MM.1S (cell line): ENCODE measurements at regions not wholly inside any gene's neighbourhood (a gene's known extent, or its start where the extent isn't known, plus 50 kb on each side); places are given as distances from the start of the nearest gene placed in this dataset.
"Not testable (repeated sequence)": the region's sequence is repeated elsewhere in the genome, so short reads cannot be mapped to it uniquely, and the experiment has no call there.

ENCODE experiments used
- DNase-seq: peaks from one replicate; pipeline ENCODE4 v3.0.0-alpha.2; 2015
- H2AFZ ChIP-seq: fragments of 300-600 bp; sonication (generic); 2 replicates; pipeline ENCODE4 v1.6.0; 2016; ENCODE audit warnings: antibody characterized with exemption, low read length
- H3F3A ChIP-seq: fragments of 300-600 bp; sonication (generic); 2 replicates; pipeline ENCODE4 v1.6.1; 2016; ENCODE audit warnings: mild to moderate bottlenecking, antibody characterized with exemption, low read length, moderate library complexity, mixed read lengths; ENCODE audit not compliant: insufficient read depth
- H3K27ac ChIP-seq: fragments of 300-600 bp; sonication (generic); 2 replicates; pipeline ENCODE4 v1.5.1; 2016; ENCODE audit warnings: mild to moderate bottlenecking, low read length
- H3K27me3 ChIP-seq: fragments of 300-600 bp; sonication (generic); replicated peaks from 2 replicates; pipeline ENCODE4 v1.6.0; 2016; ENCODE audit warnings: low read length; ENCODE audit not compliant: insufficient read depth
- H3K36me3 ChIP-seq: fragments of 300-600 bp; sonication (generic); replicated peaks from 2 replicates; pipeline ENCODE4 v1.6.1; 2016; ENCODE audit warnings: mild to moderate bottlenecking, low read length, mixed read lengths; ENCODE audit not compliant: insufficient read depth
- H3K4me1 ChIP-seq: fragments of 300-600 bp; sonication (generic); 2 replicates; pipeline ENCODE4 v1.6.1; 2016; ENCODE audit warnings: low read length, mixed read lengths
- H3K4me2 ChIP-seq: fragments of 300-600 bp; sonication (generic); 2 replicates; pipeline ENCODE4 v1.6.0; 2016; ENCODE audit warnings: low read depth, low read length
- H3K4me3 ChIP-seq: fragments of 300-600 bp; sonication (generic); 2 replicates; pipeline ENCODE4 v1.5.1; 2016; ENCODE audit warnings: low read length, mixed read lengths
- H3K79me2 ChIP-seq: fragments of 300-600 bp; sonication (generic); 2 replicates; pipeline ENCODE4 v1.6.1; 2016; ENCODE audit warnings: mixed run types, low read length, mixed read lengths
- H3K9ac ChIP-seq: fragments of 300-600 bp; sonication (generic); 2 replicates; pipeline ENCODE4 v1.6.1; 2016; ENCODE audit warnings: low read length, mixed read lengths
- H3K9me2 ChIP-seq: fragments of 300-600 bp; sonication (generic); replicated peaks from 2 replicates; pipeline ENCODE4 v1.6.1; 2016; ENCODE audit warnings: mild to moderate bottlenecking, low read length, mixed read lengths; ENCODE audit not compliant: insufficient read depth
- H3K9me3 ChIP-seq: fragments of 300-600 bp; sonication (generic); replicated peaks from 2 replicates; pipeline ENCODE4 v1.6.1; 2016; ENCODE audit warnings: mild to moderate bottlenecking, low read length, mixed read lengths; ENCODE audit not compliant: insufficient read depth
- H4K20me1 ChIP-seq: fragments of 300-600 bp; sonication (generic); 2 replicates; pipeline ENCODE4 v1.6.1; 2016; ENCODE audit warnings: mild to moderate bottlenecking, low read length, moderate library complexity, mixed read lengths; ENCODE audit not compliant: insufficient read depth
- CTCF ChIP-seq: fragments of 300-600 bp; sonication (generic); IDR thresholded peaks from 2 replicates; pipeline ENCODE4 v1.5.1; 2016; ENCODE audit warnings: antibody characterized with exemption, low read length, mixed read lengths
- EZH2 ChIP-seq: fragments of 300-600 bp; sonication (generic); optimal IDR thresholded peaks from 2 replicates; pipeline ENCODE3; 2017; ENCODE audit warnings: low read depth, mild to moderate bottlenecking, antibody characterized with exemption, low read length, mixed read lengths
- EZH2phosphoT487 ChIP-seq: fragments of 300-600 bp; sonication (generic); IDR thresholded peaks from 2 replicates; pipeline ENCODE4 v1.6.1; 2018; ENCODE audit warnings: antibody characterized with exemption, low read length

DNA sequence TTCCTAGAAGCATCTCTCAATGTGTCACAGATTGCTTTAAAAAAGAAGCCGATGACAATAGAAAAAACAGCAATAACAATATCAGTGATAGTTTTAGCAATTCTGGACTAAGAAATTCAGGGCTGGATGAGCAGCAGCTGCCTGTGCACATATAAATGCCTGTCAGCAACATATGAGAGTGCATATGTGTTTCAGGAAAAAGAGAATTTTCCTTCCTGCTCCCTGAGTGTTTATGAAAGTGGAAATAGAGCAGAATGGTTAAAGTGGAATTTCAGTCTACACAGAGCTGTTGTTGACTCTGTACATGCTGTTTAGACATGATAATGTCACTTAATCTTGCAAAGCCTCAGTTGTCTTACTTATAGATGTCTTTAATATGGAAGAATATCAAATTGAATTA, 164.4 kb upstream of the PCDH7 start:
- H3K9me2 ChIP-seq, result no peaks in the 10 kb centered on the region
- H3K4me2 ChIP-seq, result no peak overlapping the region
- H4K20me1 ChIP-seq, result no peaks in the 10 kb centered on the region
- TF ChIP-seq EZH2, result no peak
- TF ChIP-seq CTCF, result no peak
- no peak for TF ChIP-seq EZH2phosphoT487
- no peaks in the 10 kb centered on the region for H3K36me3 ChIP-seq
- H3K9me3 ChIP-seq, result no peaks in the 10 kb centered on the region
- no peak overlapping the region for H3K4me3 ChIP-seq
- H3F3A ChIP-seq, result no peaks in the 10 kb centered on the region
- no peaks in the 10 kb centered on the region for H3K27me3 ChIP-seq
- no peaks in the 10 kb centered on the region for H3K79me2 ChIP-seq
- no peak overlapping the region for H2AFZ ChIP-seq
- no peaks in the 10 kb centered on the region for H3K4me1 ChIP-seq
- no peak for DNase-seq
- no peak overlapping the region for H3K27ac ChIP-seq
- no peak overlapping the region for H3K9ac ChIP-seq

DNA sequence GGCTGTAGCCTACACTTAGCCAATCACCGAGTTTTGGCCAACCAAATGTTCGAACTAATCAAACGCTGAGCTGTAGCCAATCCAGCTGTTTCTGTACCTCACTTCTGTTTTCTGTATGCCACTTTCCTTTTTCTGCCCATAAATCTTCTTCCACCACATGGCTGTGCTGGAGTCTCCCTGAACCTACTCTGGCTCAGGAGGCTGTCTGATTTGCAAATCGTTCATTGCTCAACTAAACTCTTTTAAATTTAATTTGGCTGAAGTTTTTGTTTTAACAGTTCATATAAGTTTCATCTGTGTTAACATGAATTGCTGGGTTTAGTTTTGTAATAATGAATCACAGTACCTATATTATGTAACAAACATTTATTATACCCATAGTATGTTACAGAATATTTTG, 160.7 kb upstream of the PCDH7 start:
- no peaks in the 10 kb centered on the region for H4K20me1 ChIP-seq
- H3K9me3 ChIP-seq, result no peaks in the 10 kb centered on the region
- H3K9ac ChIP-seq, result no peak overlapping the region
- no peaks in the 10 kb centered on the region for H3K36me3 ChIP-seq
- no peak overlapping the region for H3K27ac ChIP-seq
- H3K79me2 ChIP-seq, result no peaks in the 10 kb centered on the region
- no peaks in the 10 kb centered on the region for H3K27me3 ChIP-seq
- H3K4me1 ChIP-seq, result no peaks in the 10 kb centered on the region
- H3F3A ChIP-seq, result no peaks in the 10 kb centered on the region
- DNase-seq, result no peak
- no peaks in the 10 kb centered on the region for H3K9me2 ChIP-seq
- H3K4me3 ChIP-seq, result no peak overlapping the region
- no peak overlapping the region for H3K4me2 ChIP-seq
- H2AFZ ChIP-seq, result no peak overlapping the region
- TF ChIP-seq CTCF, result no peak
- no peak for TF ChIP-seq EZH2
- no peak for TF ChIP-seq EZH2phosphoT487

- Histone ChIP-seq H3F3A (no peaks in the 10 kb centered on the region), H3K36me3 (no peaks in the 10 kb centered on the region), H3K4me1 (no peaks in the 10 kb centered on the region), H3K27me3 (no peaks in the 10 kb centered on the region), H3K9ac (no peak overlapping the region), H3K9me3 (no peaks in the 10 kb centered on the region), H2AFZ (no peak overlapping the region), H3K79me2 (no peaks in the 10 kb centered on the region), H3K4me3 (no peak overlapping the region), H3K9me2 (no peaks in the 10 kb centered on the region), H3K27ac (no peak overlapping the region), H4K20me1 (no peaks in the 10 kb centered on the region), H3K4me2 (no peak overlapping the region)
- no peak for DNase-seq
- TF ChIP-seq EZH2, result no peak
- TF ChIP-seq EZH2phosphoT487, result no peak
These were observed 133.3 kb upstream of the PCDH7 start for GRCh38 chr4:30586850-30587249.

DNA sequence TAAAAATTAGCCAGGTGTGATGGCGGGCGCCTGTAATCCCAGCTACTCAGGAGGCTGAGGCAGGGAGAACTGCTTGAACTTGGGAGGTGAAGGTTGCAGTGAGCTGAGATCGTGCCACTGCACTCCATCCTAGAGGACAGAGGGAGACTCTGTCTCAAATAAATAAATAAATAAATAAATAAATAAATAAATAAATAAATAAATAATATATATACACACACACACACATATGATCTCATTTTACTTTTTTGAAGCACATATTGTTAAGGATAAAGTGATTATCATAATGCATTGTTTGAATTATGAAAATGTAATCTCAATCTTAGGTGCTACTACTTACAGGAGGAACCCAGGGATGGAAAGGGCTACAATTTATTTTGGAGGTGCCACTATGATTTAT, 130.5 kb upstream of the PCDH7 start:
- H3F3A ChIP-seq, H3K9ac ChIP-seq, H3K9me2 ChIP-seq, H3K36me3 ChIP-seq, H3K79me2 ChIP-seq, DNase-seq, H3K27ac ChIP-seq, H2AFZ ChIP-seq, H3K27me3 ChIP-seq, H3K9me3 ChIP-seq, H3K4me1 ChIP-seq, H3K4me3 ChIP-seq, H4K20me1 ChIP-seq, H3K4me2 ChIP-seq: not testable (repeated sequence)
